ENCODE measurements at regions not wholly inside any gene's neighbourhood (a gene's known extent, or its start where the extent isn't known, plus 50 kb on each side); places are given as distances from the start of the nearest gene placed in this dataset.
"Not testable (repeated sequence)": the region's sequence is repeated elsewhere in the genome, so short reads cannot be mapped to it uniquely, and the experiment has no call there.

GRCh38 chr4:170529748-170530722, 440.3 kb upstream of the AADAT start:
- no peak for DNase-seq

DNA sequence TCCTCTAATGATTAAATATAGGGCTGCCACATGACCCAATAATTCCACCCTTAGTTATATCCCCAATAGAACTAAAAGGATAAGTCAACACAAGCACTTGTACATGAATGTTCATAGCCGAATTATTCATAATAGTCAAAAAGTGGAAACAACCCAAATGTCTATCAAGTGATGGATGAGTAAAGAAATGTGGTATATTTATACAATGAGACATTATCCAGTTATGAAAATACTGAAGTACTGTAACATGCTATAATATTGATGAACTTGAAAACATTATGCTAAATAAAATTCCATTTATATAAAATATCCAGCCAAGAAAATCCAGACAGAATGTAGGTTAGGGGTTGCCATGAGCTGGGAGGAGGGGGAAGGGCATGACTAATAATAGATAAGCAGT, 436.7 kb upstream of the AADAT start:
- DNase-seq = no peak

- DNase-seq = no peak
Measured at GRCh38 chr4:170522427-170522970, 432.7 kb upstream of the AADAT start.

- DNase-seq = no peak
Measured at GRCh38 chr4:170497689-170498088, 407.9 kb upstream of the AADAT start.

DNA sequence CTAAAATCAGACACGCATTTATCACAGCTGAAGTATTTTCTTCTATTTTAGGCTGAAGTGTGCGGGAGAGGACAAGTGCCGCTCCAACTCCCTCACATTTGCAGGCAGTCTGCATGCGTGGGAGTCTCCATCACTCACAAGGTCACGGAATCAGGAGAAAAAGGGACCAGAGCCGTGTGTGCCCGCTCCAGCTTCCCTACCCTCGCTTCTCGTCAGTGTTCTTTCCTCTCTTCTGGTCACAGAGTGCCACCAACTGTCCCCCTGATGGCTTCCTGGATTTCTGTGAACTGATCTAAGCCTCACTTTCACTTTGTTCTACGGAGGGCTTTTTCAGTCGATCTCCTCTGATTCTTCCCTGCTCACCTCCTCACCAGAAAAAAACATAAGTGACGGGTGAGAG, 407.4 kb upstream of the AADAT start:
- DNase-seq = peak in 1 of 2 experiments; percentile 4

GRCh38 chr4:170491981-170492380, 402.2 kb upstream of the AADAT start:
- no peak for DNase-seq

- DNase-seq = no peak
Measured at GRCh38 chr4:170476351-170476750, 386.6 kb upstream of the AADAT start.

DNA sequence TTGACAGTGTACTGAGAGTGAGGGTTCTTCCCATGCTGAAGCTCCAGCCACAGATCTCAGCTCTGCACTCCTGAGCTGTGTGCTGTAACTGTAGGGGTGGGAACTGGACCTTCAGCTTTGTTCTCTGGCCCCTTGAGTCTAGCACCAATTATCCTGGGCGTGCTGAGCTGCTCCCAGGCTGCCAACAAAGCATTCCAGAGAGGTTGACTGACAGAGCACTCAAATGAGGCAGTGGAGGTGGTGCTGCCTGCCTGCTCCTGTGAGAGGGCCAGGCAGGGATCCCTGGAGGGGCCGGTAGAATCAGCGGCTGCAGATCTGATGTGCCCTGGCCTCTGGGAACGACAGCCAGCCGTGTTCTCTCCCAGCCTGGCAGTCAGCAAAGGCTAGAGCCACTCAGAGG, 375.7 kb upstream of the AADAT start:
- DNase-seq = no peak

DNA sequence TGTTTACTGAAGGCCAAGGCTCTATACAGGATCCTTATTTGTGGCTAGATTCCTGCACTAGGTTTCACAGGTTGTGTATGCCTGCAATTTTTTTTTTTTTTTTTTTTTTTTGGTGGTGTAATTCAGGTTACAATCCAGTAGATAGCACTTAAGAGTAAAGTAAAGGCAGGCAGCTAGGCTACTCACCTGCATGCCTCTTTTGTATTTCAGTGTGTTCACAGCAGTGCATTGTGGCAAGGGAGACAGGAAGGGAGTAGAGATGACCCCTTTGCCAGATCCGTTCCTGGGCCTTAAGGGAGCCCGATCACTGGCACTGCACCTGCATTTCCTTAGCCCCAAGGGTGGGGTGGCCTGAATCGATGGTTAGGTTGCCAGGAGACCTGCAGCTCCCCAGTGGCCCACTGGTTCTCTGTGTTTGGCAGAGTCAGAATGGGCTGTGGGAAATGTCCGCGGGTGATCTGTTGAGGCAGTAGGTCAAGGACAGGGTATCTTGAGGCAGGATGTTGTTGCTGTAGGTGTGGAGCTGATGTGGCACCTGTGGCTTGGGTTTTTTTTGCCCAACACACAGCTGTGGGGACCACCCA, 374.9 kb upstream of the AADAT start:
- no peak for DNase-seq

GRCh38 chr4:170446782-170447181, 357.0 kb upstream of the AADAT start:
- DNase-seq = no peak

- DNase-seq = not testable (repeated sequence)
Measured at GRCh38 chr4:170441146-170441545, 351.4 kb upstream of the AADAT start.

DNA sequence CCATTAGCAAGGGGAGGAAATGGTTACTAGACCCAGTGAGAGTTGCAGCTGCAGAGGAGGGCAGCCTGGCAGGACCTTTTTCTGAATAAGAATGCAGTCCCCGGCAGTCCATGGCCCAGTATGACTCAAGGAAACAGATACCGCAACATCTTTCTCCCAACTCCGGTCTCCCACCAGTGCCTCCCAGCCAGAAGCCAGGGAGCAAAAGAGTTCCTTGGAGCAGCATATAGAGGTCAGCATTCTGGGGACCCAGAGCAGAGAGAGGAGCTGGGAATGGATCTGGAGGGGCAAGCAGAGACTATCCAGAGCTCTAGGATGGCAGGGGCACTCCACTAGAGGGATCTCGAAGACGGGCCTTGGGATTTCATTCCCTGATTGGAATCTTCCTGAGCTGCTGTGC, 339.2 kb upstream of the AADAT start:
- no peak for DNase-seq

- DNase-seq = no peak
Measured at GRCh38 chr4:170425521-170426143, 335.9 kb upstream of the AADAT start.

DNA sequence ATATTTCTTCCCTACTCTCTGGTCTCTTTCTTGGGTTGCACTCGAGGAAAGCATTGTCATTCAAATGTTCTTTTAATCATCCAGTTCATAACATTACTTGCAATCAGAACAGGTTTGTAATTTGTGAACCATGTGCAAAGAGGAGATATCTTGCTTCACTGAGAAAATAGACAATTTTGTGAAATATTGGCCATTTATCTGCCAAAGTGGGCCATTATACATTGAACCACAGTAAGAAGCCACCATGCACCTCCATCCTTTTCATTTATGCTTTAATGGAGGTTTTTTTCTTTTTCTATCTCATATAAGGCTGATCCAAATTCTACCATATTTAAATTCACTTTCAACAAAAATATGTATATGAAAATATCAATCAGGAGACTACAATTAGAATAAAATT, 335.3 kb upstream of the AADAT start:
- DNase-seq = no peak

DNA sequence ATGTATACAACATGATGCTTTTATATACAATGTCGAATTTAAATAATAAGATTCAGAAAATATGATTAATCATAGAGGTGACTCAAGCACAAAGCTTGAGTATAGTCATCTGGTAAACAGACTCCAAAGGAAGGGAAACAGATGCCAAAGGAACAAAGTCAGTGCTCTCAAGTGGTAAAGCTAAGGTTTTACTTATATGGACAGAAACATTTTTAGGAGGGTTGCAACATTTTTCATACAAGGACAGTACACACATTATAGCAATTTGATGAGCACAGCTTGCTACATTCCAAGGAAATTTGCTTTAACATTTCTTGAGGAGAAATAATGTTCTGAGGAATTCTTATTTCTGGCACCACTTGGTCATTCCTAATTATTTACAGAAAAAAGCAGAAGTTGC, 333.4 kb upstream of the AADAT start:
- no peak for DNase-seq

- no peak for DNase-seq
Measured at GRCh38 chr4:170420255-170420693, 330.5 kb upstream of the AADAT start.

- DNase-seq = no peak
Measured at GRCh38 chr4:170414961-170415360, 325.2 kb upstream of the AADAT start.

- DNase-seq = no peak
Measured at GRCh38 chr4:170414360-170414759, 324.6 kb upstream of the AADAT start.

- DNase-seq = no peak
Measured at GRCh38 chr4:170413951-170414350, 324.2 kb upstream of the AADAT start.

DNA sequence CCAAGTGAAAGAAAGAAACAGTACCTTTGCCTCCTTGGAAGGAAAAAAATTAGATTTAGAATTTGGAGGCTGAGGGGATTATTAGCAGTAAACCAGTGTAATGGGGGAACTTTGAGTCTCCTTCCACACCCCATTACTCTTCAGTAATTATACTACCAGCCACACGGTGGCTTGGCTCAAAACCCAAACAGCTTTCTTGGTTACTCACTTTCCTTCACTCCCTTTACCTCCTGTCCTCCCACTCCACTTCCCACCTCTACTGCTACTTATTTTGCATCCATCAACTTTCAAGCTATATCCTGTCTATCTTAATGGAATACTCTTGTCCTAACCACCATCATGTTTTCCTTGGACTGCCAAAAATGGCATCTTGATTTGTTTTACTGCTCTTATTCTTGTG, 310.6 kb upstream of the AADAT start:
- no peak for DNase-seq

- no peak for DNase-seq
Measured at GRCh38 chr4:170399581-170400293, 310.0 kb upstream of the AADAT start.

GRCh38 chr4:170398218-170398617, 308.5 kb upstream of the AADAT start:
- no peak for DNase-seq

- DNase-seq = no peak
Measured at GRCh38 chr4:170395773-170396172, 306.0 kb upstream of the AADAT start.

Data from NCI-H1930 (cell line).